WTC11 (cell line): ENCODE measurements at regions not wholly inside any gene's neighbourhood (a gene's known extent, or its start where the extent isn't known, plus 50 kb on each side); places are given as distances from the start of the nearest gene placed in this dataset.

ENCODE experiments used
- ATAC-seq: fragments of 200-7000 bp; cut with Tn5 transposase; 2 replicates; pipeline ENCODE4 v1.10.0; 2021; ENCODE audit warnings: mild to moderate bottlenecking, moderate library complexity
- CTCF ChIA-PET: fragments of 300-600 bp; sonication (Branson Sonifier 250); formaldehyde crosslinking; loops from one replicate; lab custom pipeline; 2021; ENCODE audit warnings: antibody characterized with exemption; lab: Charles Lee
- POLR2A ChIA-PET: fragments of 350-600 bp; sonication (Branson Sonifier 250); formaldehyde crosslinking; loops from one replicate; lab custom pipeline; 2021; ENCODE audit warnings: antibody characterized with exemption; lab: Charles Lee
- DNase-seq: peaks from one replicate; pipeline ENCODE4 v3.0.0; 2021; ENCODE audit warnings: low spot score
- H3K27ac Mint-ChIP-seq: 2 replicates; pipeline ENCODE4 v1.8.0; 2021; ENCODE audit warnings: mixed read lengths
- H3K27me3 Mint-ChIP-seq: 2 replicates; pipeline ENCODE4 v1.8.0; 2021; ENCODE audit warnings: low read depth, mild to moderate bottlenecking, moderate library complexity, mixed read lengths
- H3K36me3 Mint-ChIP-seq: 2 replicates; pipeline ENCODE4 v1.8.0; 2021; ENCODE audit warnings: mixed read lengths
- H3K4me1 Mint-ChIP-seq: 2 replicates; pipeline ENCODE4 v1.8.0; 2022; ENCODE audit warnings: mixed read lengths
- H3K4me3 Mint-ChIP-seq: 2 replicates; pipeline ENCODE4 v1.8.0; 2021; ENCODE audit warnings: mild to moderate bottlenecking, moderate library complexity, mixed read lengths
- H3K9me3 Mint-ChIP-seq: 2 replicates; pipeline ENCODE4 v1.8.0; 2021; ENCODE audit warnings: mixed read lengths
- ATF1 ChIP-seq: sonication (generic); formaldehyde crosslinking; IDR thresholded peaks from 2 replicates; pipeline ENCODE4 v1.8.1; 2023; ENCODE audit warnings: mild to moderate bottlenecking, moderate library complexity, missing genetic modification reagents
- CBFB ChIP-seq: sonication (generic); formaldehyde crosslinking; IDR thresholded peaks from 2 replicates; pipeline ENCODE4 v1.8.1; 2022; ENCODE audit warnings: mild to moderate bottlenecking, low read depth, missing genetic modification reagents
- E2F5 ChIP-seq: sonication (generic); formaldehyde crosslinking; IDR thresholded peaks from 2 replicates; pipeline ENCODE4 v1.8.1; 2022; ENCODE audit warnings: mild to moderate bottlenecking, moderate library complexity, missing genetic modification reagents
- GRHL2 ChIP-seq: fragments of 250-450 bp; sonication (Bioruptor Pico); IDR thresholded peaks from 2 replicates; pipeline ENCODE4 v1.8.0; 2022; ENCODE audit warnings: mild to moderate bottlenecking, moderate library complexity; ENCODE audit not compliant: insufficient replicate concordance, severe bottlenecking
- HMGA2 ChIP-seq: fragments of 250-450 bp; sonication (Bioruptor Pico); IDR thresholded peaks from 2 replicates; pipeline ENCODE4 v1.4.0; 2021; ENCODE audit warnings: mild to moderate bottlenecking, moderate library complexity
- RELA ChIP-seq: sonication (generic); formaldehyde crosslinking; IDR thresholded peaks from 2 replicates; pipeline ENCODE4 v1.8.1; 2022; ENCODE audit warnings: missing genetic modification reagents, mild to moderate bottlenecking, borderline replicate concordance
- SMAD4 ChIP-seq: sonication (generic); formaldehyde crosslinking; IDR thresholded peaks from 2 replicates; pipeline ENCODE4 v1.8.0; 2022; ENCODE audit warnings: mild to moderate bottlenecking, missing genetic modification reagents
- TCF7 ChIP-seq: sonication (generic); formaldehyde crosslinking; IDR thresholded peaks from 2 replicates; pipeline ENCODE4 v1.8.0; 2022; ENCODE audit warnings: mild to moderate bottlenecking, low read depth, missing genetic modification reagents, moderate library complexity
- TP53 ChIP-seq: sonication (generic); formaldehyde crosslinking; IDR thresholded peaks from 2 replicates; pipeline ENCODE4 v1.8.1; 2023; ENCODE audit warnings: mild to moderate bottlenecking, missing genetic modification reagents
- ZNF121 ChIP-seq: sonication (generic); formaldehyde crosslinking; IDR thresholded peaks from 2 replicates; pipeline ENCODE4 v1.8.0; 2023; ENCODE audit warnings: missing genetic modification reagents
- TF ChIP-seq, protein P1 (sequence below): sonication (generic); formaldehyde crosslinking; IDR thresholded peaks from 2 replicates; pipeline ENCODE4 v1.8.0; 2023; ENCODE audit warnings: missing genetic modification reagents
- TF ChIP-seq, protein P2 (sequence below): fragments of 200-600 bp; IDR thresholded peaks from 2 replicates; pipeline ENCODE4 v1.8.0; 2022; ENCODE audit warnings: antibody characterized with exemption
- TF ChIP-seq, protein P3 (sequence below): sonication (generic); formaldehyde crosslinking; IDR thresholded peaks from 2 replicates; pipeline ENCODE4 v1.8.0; 2022; ENCODE audit warnings: mild to moderate bottlenecking, missing genetic modification reagents
- TF ChIP-seq, protein P4 (sequence below): sonication (generic); formaldehyde crosslinking; IDR thresholded peaks from 2 replicates; pipeline ENCODE4 v1.8.1; 2022; ENCODE audit warnings: low read depth, missing genetic modification reagents, borderline replicate concordance
- TF ChIP-seq, protein P5 (sequence below): fragments of 250-450 bp; sonication (Bioruptor Pico); conservative IDR thresholded peaks from 2 replicates; pipeline ENCODE4 v1.9.0; 2021; ENCODE audit warnings: mild to moderate bottlenecking
- TF ChIP-seq, protein P6 (sequence below): sonication (generic); formaldehyde crosslinking; IDR thresholded peaks from 2 replicates; pipeline ENCODE4 v1.8.0; 2023; ENCODE audit warnings: missing genetic modification reagents, mild to moderate bottlenecking, borderline replicate concordance
- TF ChIP-seq, protein P7 (sequence below): fragments of 250-450 bp; sonication (Bioruptor Pico); IDR thresholded peaks from 2 replicates; pipeline ENCODE4 v1.9.0; 2021; ENCODE audit warnings: mild to moderate bottlenecking
- TF ChIP-seq, protein P8 (sequence below): sonication (generic); formaldehyde crosslinking; IDR thresholded peaks from 2 replicates; pipeline ENCODE4 v1.8.0; 2022; ENCODE audit warnings: mild to moderate bottlenecking, missing genetic modification reagents
- TF ChIP-seq, protein P9 (sequence below): fragments of 250-450 bp; sonication (Bioruptor Pico); IDR thresholded peaks from 2 replicates; pipeline ENCODE4 v2.1.2; 2022; ENCODE audit warnings: mild to moderate bottlenecking, moderate library complexity

- H3K4me3 Mint-ChIP-seq, result no peak overlapping the region
- DNase-seq (no peak), ATAC-seq (no peak)
- H3K27ac Mint-ChIP-seq, result no peak overlapping the region
- H3K27me3 Mint-ChIP-seq, result no peaks in the 10 kb centered on the region
- H3K36me3 Mint-ChIP-seq, result peaks cover 5% of the 10 kb centered on the region; the same call in 1 of the 2 replicates
- TF ChIP-seq, protein P1, sequence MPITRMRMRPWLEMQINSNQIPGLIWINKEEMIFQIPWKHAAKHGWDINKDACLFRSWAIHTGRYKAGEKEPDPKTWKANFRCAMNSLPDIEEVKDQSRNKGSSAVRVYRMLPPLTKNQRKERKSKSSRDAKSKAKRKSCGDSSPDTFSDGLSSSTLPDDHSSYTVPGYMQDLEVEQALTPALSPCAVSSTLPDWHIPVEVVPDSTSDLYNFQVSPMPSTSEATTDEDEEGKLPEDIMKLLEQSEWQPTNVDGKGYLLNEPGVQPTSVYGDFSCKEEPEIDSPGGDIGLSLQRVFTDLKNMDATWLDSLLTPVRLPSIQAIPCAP (CRISPR knock-in tag), result no peak
- TF ChIP-seq, protein P2, sequence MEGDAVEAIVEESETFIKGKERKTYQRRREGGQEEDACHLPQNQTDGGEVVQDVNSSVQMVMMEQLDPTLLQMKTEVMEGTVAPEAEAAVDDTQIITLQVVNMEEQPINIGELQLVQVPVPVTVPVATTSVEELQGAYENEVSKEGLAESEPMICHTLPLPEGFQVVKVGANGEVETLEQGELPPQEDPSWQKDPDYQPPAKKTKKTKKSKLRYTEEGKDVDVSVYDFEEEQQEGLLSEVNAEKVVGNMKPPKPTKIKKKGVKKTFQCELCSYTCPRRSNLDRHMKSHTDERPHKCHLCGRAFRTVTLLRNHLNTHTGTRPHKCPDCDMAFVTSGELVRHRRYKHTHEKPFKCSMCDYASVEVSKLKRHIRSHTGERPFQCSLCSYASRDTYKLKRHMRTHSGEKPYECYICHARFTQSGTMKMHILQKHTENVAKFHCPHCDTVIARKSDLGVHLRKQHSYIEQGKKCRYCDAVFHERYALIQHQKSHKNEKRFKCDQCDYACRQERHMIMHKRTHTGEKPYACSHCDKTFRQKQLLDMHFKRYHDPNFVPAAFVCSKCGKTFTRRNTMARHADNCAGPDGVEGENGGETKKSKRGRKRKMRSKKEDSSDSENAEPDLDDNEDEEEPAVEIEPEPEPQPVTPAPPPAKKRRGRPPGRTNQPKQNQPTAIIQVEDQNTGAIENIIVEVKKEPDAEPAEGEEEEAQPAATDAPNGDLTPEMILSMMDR, result no peak
- TF ChIP-seq, protein P3, sequence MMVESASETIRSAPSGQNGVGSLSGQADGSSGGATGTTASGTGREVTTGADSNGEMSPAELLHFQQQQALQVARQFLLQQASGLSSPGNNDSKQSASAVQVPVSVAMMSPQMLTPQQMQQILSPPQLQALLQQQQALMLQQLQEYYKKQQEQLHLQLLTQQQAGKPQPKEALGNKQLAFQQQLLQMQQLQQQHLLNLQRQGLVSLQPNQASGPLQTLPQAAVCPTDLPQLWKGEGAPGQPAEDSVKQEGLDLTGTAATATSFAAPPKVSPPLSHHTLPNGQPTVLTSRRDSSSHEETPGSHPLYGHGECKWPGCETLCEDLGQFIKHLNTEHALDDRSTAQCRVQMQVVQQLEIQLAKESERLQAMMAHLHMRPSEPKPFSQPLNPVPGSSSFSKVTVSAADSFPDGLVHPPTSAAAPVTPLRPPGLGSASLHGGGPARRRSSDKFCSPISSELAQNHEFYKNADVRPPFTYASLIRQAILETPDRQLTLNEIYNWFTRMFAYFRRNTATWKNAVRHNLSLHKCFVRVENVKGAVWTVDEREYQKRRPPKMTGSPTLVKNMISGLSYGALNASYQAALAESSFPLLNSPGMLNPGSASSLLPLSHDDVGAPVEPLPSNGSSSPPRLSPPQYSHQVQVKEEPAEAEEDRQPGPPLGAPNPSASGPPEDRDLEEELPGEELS (CRISPR knock-in tag), result no peak
- TF ChIP-seq CBFB (CRISPR knock-in tag) (no peak), ATF1 (CRISPR knock-in tag) (no peak), GRHL2 (CRISPR knock-in tag) (no peak), SMAD4 (CRISPR knock-in tag) (no peak), RELA (CRISPR knock-in tag) (no peak), TP53 (CRISPR knock-in tag) (no peak), ZNF121 (CRISPR knock-in tag) (no peak), E2F5 (CRISPR knock-in tag) (no peak), TCF7 (no peak), HMGA2 (CRISPR knock-in tag) (no peak)
- TF ChIP-seq, protein P4, sequence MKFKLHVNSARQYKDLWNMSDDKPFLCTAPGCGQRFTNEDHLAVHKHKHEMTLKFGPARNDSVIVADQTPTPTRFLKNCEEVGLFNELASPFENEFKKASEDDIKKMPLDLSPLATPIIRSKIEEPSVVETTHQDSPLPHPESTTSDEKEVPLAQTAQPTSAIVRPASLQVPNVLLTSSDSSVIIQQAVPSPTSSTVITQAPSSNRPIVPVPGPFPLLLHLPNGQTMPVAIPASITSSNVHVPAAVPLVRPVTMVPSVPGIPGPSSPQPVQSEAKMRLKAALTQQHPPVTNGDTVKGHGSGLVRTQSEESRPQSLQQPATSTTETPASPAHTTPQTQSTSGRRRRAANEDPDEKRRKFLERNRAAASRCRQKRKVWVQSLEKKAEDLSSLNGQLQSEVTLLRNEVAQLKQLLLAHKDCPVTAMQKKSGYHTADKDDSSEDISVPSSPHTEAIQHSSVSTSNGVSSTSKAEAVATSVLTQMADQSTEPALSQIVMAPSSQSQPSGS (CRISPR knock-in tag), result no peak
- TF ChIP-seq, protein P5, sequence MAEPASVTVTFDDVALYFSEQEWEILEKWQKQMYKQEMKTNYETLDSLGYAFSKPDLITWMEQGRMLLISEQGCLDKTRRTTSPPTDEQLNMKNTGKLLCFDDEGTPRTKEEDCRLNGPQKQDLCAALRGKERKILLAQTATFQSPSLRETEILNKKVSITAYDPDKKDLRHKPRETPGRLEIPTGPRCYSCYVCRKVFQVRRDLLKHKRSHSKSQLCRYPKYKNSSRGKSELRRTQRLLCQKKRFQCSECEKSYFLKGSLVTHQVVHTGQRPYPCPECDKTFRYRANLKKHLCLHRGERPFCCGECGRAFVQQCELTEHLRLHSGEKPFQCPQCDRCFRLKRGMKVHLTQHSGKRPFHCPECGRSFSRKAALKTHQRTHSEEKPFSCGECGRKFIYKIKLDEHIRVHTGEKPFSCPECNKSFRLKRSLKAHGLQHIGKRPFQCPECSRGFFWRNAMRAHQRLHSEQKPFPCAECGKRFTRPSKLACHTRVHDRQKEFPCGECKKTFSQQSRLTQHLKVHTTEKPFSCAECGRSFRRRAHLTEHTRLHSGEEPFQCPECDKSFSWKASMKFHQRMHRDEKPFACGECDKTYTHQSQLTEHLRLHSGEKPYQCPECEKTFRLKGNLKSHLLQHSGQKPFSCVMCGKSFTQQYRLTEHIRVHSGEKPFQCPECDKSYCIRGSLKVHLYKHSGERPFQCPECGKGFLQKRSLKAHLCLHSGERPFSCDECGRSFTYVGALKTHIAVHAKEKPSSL, result no peak
- TF ChIP-seq, protein P6, sequence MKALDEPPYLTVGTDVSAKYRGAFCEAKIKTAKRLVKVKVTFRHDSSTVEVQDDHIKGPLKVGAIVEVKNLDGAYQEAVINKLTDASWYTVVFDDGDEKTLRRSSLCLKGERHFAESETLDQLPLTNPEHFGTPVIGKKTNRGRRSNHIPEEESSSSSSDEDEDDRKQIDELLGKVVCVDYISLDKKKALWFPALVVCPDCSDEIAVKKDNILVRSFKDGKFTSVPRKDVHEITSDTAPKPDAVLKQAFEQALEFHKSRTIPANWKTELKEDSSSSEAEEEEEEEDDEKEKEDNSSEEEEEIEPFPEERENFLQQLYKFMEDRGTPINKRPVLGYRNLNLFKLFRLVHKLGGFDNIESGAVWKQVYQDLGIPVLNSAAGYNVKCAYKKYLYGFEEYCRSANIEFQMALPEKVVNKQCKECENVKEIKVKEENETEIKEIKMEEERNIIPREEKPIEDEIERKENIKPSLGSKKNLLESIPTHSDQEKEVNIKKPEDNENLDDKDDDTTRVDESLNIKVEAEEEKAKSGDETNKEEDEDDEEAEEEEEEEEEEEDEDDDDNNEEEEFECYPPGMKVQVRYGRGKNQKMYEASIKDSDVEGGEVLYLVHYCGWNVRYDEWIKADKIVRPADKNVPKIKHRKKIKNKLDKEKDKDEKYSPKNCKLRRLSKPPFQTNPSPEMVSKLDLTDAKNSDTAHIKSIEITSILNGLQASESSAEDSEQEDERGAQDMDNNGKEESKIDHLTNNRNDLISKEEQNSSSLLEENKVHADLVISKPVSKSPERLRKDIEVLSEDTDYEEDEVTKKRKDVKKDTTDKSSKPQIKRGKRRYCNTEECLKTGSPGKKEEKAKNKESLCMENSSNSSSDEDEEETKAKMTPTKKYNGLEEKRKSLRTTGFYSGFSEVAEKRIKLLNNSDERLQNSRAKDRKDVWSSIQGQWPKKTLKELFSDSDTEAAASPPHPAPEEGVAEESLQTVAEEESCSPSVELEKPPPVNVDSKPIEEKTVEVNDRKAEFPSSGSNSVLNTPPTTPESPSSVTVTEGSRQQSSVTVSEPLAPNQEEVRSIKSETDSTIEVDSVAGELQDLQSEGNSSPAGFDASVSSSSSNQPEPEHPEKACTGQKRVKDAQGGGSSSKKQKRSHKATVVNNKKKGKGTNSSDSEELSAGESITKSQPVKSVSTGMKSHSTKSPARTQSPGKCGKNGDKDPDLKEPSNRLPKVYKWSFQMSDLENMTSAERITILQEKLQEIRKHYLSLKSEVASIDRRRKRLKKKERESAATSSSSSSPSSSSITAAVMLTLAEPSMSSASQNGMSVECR (CRISPR knock-in tag), result no peak
- TF ChIP-seq, protein P7, sequence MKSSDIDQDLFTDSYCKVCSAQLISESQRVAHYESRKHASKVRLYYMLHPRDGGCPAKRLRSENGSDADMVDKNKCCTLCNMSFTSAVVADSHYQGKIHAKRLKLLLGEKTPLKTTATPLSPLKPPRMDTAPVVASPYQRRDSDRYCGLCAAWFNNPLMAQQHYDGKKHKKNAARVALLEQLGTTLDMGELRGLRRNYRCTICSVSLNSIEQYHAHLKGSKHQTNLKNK (CRISPR knock-in tag), result no peak
- TF ChIP-seq, protein P8, sequence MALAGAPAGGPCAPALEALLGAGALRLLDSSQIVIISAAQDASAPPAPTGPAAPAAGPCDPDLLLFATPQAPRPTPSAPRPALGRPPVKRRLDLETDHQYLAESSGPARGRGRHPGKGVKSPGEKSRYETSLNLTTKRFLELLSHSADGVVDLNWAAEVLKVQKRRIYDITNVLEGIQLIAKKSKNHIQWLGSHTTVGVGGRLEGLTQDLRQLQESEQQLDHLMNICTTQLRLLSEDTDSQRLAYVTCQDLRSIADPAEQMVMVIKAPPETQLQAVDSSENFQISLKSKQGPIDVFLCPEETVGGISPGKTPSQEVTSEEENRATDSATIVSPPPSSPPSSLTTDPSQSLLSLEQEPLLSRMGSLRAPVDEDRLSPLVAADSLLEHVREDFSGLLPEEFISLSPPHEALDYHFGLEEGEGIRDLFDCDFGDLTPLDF (CRISPR knock-in tag), result no peak
- TF ChIP-seq, protein P9, sequence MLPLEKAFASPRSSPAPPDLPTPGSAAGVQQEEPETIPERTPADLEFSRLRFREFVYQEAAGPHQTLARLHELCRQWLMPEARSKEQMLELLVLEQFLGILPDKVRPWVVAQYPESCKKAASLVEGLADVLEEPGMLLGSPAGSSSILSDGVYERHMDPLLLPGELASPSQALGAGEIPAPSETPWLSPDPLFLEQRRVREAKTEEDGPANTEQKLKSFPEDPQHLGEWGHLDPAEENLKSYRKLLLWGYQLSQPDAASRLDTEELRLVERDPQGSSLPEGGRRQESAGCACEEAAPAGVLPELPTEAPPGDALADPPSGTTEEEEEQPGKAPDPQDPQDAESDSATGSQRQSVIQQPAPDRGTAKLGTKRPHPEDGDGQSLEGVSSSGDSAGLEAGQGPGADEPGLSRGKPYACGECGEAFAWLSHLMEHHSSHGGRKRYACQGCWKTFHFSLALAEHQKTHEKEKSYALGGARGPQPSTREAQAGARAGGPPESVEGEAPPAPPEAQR (CRISPR knock-in tag), result no peak
- peaks cover 6% of the 10 kb centered on the region for H3K9me3 Mint-ChIP-seq
- H3K4me1 Mint-ChIP-seq, result peaks cover 11% of the 10 kb centered on the region
- ChIA-PET POLR2A (interaction anchor here (0.7 kb wide), 1 partner anchor 33 kb away, joined by 3 read pairs; no protein-coding TSS in a partner anchor), CTCF (no interaction called here)
These were observed 147.4 kb downstream of the TXNL1 start for GRCh38 chr18:56490942-56491341.
